ENCODE measurements at regions not wholly inside any gene's neighbourhood (a gene's known extent, or its start where the extent isn't known, plus 50 kb on each side); places are given as distances from the start of the nearest gene placed in this dataset.

DNA sequence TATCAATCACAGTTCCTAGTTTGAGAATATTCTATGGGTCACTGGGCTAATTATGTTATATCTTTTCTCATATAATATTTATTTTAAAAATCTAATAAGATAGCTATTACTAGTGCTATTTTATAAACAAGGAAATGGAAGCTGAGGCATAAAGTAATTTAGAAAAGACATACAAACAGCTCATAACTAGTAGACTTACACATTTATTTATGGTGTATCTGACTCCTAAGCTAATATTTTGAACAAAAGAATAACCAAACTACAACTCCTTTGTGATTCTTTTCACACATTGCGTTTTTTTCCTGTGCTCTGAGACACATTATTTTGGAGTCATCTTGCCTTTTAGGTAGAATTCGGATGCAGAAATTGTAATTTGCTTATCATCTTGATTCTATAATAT, 742.0 kb upstream of the LRRTM4 start:
- no peak for ATAC-seq
- no peaks in the 10 kb centered on the region for H3K36me3 ChIP-seq (ENCODE audit: control insufficient read depth, insufficient read depth, low read length)
- H3K4me3 Mint-ChIP-seq: no peak overlapping the region
- H3K27ac Mint-ChIP-seq: no peak overlapping the region
- no peaks in the 10 kb centered on the region for H3K9me3 ChIP-seq (ENCODE audit: control insufficient read depth, insufficient read depth, low read length)
- DNase-seq: no peak
- no peak overlapping the region for H3K4me3 ChIP-seq (ENCODE audit: low read length)
- intact Hi-C loops (cut with micrococcal nuclease): no loop called here
- H3K9me3 Mint-ChIP-seq: peaks cover 17 to 22% of the 10 kb centered on the region in 2 donors
- no peaks in the 10 kb centered on the region for H3K36me3 Mint-ChIP-seq
- no peaks in the 10 kb centered on the region for H3K4me1 Mint-ChIP-seq
- no peaks in the 10 kb centered on the region for H3K27me3 Mint-ChIP-seq (ENCODE audit: low read depth in 2 of 2)
- no CpG with 5 or more reads among the region's 2 CpGs for WGBS (ENCODE audit: insufficient coverage)
- no peak for TF ChIP-seq CTCF (IDR thresholded peaks at IDR 0.05)
- H3K4me1 ChIP-seq (ENCODE audit: control insufficient read depth, insufficient read depth, low read length): no peaks in the 10 kb centered on the region
- no peak overlapping the region for H3K27ac ChIP-seq (ENCODE audit: low read length)
- H3K27me3 ChIP-seq (ENCODE audit: control insufficient read depth, insufficient read depth, low read length): no peaks in the 10 kb centered on the region

- no peak overlapping the region for H3K4me3 Mint-ChIP-seq
- no peak overlapping the region for H3K27ac Mint-ChIP-seq
- no peaks in the 10 kb centered on the region for H3K36me3 Mint-ChIP-seq
- ATAC-seq (no peak), DNase-seq (no peak)
- H3K9me3 ChIP-seq (ENCODE audit: control insufficient read depth, insufficient read depth, low read length): peaks cover 12% of the 10 kb centered on the region
- 80% methylated on average over 4 of the region's 5 CpGs for WGBS (ENCODE audit: insufficient coverage)
- H3K36me3 ChIP-seq (ENCODE audit: control insufficient read depth, insufficient read depth, low read length): no peaks in the 10 kb centered on the region
- H3K27me3 Mint-ChIP-seq (ENCODE audit: low read depth in 2 of 2): no peaks in the 10 kb centered on the region
- peaks cover 6 to 14% of the 10 kb centered on the region in 2 donors for H3K9me3 Mint-ChIP-seq
- no peak for TF ChIP-seq CTCF (IDR thresholded peaks at IDR 0.05)
- intact Hi-C loops (cut with micrococcal nuclease): no loop called here
- no peaks in the 10 kb centered on the region for H3K27me3 ChIP-seq (ENCODE audit: control insufficient read depth, insufficient read depth, low read length)
- H3K27ac ChIP-seq (ENCODE audit: low read length): no peak overlapping the region
- H3K4me3 ChIP-seq (ENCODE audit: low read length): no peak overlapping the region
- no peaks in the 10 kb centered on the region for H3K4me1 Mint-ChIP-seq
- no peaks in the 10 kb centered on the region for H3K4me1 ChIP-seq (ENCODE audit: control insufficient read depth, insufficient read depth, low read length)
Measured at GRCh38 chr2:78281164-78281563, 744.3 kb upstream of the REG3G start.

GRCh38 chr2:78290581-78291214, 734.8 kb upstream of the REG3G start:
- Histone ChIP-seq H3K4me3 (ENCODE audit: low read length) (no peak overlapping the region), H3K9me3 (ENCODE audit: control insufficient read depth, insufficient read depth, low read length) (no peaks in the 10 kb centered on the region)
- ATAC-seq: no peak

More at GRCh38 chr2:78290581-78291214, 734.8 kb upstream of the REG3G start:
- H3K36me3 Mint-ChIP-seq: no peaks in the 10 kb centered on the region
- no peaks in the 10 kb centered on the region for H3K27me3 Mint-ChIP-seq (ENCODE audit: low read depth in 2 of 2)
- Histone ChIP-seq H3K27ac (ENCODE audit: low read length) (no peak overlapping the region), H3K4me1 (ENCODE audit: control insufficient read depth, insufficient read depth, low read length) (no peaks in the 10 kb centered on the region), H3K36me3 (ENCODE audit: control insufficient read depth, insufficient read depth, low read length) (no peaks in the 10 kb centered on the region), H3K27me3 (ENCODE audit: control insufficient read depth, insufficient read depth, low read length) (no peaks in the 10 kb centered on the region)
- no peak for DNase-seq
- no peaks in the 10 kb centered on the region for H3K4me1 Mint-ChIP-seq
- TF ChIP-seq CTCF (IDR thresholded peaks at IDR 0.05): no peak
- intact Hi-C loops (cut with micrococcal nuclease): no loop called here
- no CpG with 5 or more reads among the region's 3 CpGs for WGBS (ENCODE audit: insufficient coverage)
- H3K9me3 Mint-ChIP-seq: peaks cover 7 to 9% of the 10 kb centered on the region in 2 donors
- no peak overlapping the region for H3K27ac Mint-ChIP-seq
- H3K4me3 Mint-ChIP-seq: no peak overlapping the region

Measured in natural killer cell (primary cell).